GM21723 (cell line): ENCODE measurements at regions not wholly inside any gene's neighbourhood (a gene's known extent, or its start where the extent isn't known, plus 50 kb on each side); places are given as distances from the start of the nearest gene placed in this dataset.

Experiments used
- ATAC-seq: cut with Tn5 transposase; IDR thresholded peaks from one replicate; pipeline ENCODE4 v1.9.1; 2021; ENCODE audit warnings: mild to moderate bottlenecking, moderate library complexity; ENCODE audit not compliant: unreplicated experiment

DNA sequence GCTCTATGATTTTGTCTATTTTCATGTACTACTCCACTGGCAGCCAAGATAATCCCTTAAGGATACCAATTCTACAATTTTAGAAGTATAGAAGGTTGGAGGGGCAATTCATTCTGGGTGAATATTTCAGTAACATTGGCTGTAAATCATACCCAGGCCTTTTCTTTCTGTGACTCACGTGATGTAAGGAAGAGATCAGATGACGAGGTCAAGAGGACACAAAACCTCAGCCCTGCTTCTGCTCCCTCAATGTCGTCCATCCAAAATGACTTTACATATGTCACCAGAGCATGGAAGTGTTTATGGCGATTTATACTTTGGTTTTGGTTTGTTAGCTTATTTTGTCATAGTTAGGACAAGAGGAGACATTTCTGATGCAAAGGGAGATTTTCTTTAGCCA, 70.7 kb upstream of the SLC4A4 start:
- ATAC-seq: no peak

DNA sequence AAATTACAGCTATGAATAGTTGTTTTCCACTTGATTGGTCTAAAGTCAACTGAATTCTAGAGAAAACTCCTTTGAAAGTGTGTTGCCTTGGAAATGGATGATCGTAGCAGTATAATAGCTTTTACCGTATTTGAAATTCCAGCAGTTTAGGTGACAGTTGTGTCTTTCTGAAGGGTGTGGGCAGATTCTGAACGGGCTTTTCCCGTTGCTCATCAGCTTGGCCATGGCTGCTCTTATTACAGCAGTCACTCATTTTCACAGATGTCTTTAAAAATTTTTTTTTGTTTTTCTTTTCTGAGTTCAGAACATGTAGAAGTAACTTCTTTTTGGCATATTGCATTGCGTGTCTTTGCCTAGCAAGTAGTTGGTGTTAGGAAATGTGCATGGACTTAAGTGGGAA, 69.6 kb upstream of the SLC4A4 start:
- ATAC-seq: no peak

DNA sequence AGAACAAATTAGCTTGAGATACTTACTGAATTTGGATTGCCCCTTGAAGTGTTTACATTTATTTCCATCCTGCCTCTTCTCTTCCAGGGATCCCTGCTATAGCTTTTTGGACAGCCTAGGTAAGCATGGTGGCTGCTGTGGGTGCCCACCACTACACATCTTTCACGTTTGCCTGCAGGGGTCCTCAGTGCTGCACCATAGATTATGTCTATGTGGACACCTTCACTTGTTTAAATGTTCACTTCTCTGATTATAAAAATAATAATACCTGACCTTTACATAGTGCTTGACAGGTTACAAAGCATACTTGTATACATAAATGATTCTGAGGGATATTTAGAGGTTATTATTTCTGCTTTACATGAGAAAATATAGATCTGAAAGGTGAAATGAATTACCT, 67.9 kb upstream of the SLC4A4 start:
- no peak for ATAC-seq

DNA sequence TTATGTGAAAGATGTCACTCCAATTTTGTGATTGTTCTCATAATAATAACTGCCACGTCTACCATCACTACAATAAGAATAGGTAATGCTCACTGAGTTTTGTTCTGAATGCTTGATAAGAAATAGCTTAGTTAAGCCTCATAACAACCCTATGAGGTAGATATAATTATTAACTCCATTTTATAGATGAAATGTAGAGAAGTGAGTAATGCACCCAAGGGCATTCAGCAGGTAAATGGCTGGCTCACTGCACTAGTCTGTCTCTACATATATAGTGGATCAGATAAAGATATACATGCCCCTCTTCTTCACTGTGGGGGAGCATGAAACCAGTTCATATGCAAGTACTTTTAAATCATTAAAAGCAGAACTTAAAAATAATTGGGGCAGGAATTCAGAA, 65.8 kb upstream of the SLC4A4 start:
- no peak for ATAC-seq

DNA sequence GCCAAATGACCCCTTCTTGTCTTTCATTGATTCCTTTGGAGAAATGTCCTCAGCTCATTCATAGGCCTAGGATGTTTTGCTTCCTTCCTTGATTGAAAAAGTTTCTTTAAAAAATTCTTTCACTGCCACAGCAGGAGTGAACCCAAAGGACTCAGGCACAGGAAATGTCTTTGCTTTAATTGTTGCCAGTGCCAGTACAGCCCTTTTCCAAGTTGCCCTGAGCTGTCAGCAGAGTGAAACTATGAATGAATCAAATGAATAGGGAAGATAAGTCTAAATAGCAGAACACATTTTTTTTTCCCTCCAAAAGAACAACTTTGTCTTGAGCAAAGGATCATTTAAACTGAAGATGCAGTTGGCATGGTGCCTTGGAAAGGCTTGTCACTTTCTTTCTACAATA, 63.8 kb upstream of the SLC4A4 start:
- ATAC-seq: no peak

DNA sequence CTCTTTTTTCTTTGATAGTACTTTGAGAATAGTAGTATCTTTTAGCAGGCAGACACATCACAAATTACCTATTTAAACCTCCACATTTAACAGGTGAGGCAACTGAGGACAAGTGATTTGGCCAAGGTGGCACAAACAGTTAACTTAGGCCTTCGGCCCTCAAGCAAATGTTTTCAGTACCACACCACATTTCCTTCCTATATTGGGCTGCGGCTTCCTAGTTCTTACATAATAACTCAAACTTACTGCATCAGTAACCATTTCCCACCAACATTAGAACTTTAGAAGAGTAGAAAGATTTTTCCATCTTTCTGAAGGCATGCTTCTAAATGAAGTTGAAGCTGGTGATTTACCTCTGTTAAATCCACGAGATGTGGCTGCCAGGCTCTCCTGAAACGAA, 63.2 kb upstream of the SLC4A4 start:
- no peak for ATAC-seq

DNA sequence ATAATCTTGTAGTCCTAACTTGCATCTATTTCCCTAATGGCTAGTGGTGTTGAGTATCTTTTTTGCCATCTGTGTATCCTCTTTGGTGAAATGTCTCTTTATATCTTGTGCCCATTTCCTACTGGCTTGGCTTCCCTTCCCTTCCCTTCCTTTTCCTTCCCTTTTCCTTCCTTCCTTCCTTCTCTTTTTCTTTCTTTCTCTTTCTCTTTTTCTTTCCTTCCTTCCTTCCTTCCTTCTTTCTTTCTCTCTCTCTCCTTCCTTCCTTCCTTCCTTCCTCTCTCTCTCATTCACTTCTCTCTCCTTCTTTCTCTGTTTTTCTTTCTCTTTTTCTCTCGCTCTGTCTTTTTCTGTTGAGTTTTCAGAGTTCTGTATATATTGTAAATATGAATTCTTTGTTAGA, 61.5 kb upstream of the SLC4A4 start:
- no peak for ATAC-seq

DNA sequence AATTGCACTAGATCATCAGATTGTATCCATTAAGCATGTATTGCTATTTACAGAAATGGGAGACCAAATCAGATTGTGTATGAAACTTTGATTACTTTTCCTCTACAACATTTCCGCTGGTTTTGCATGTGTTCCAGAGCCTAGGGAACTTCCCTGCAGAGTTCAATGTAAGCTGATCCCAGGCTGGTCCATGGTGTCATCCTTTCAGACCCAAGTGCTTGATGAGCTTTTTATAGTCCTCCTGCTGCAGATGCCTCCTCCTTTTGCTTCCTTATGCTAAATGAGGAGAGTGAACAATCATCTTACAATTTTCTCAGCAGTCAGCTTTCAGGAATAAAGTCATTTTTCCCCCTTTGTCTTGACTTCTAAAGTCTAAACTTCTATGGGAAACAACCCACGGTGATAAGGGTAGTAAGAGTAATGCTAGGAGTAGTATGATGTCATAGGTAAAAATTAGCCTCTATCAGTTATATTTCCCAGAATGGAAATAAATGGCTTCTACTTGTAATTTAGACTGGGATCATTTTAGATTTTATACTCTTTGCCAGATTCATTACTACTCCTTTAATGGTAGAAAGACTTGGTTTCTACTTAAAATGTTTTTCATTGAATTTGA, 55.1 kb upstream of the SLC4A4 start:
- ATAC-seq: no peak

DNA sequence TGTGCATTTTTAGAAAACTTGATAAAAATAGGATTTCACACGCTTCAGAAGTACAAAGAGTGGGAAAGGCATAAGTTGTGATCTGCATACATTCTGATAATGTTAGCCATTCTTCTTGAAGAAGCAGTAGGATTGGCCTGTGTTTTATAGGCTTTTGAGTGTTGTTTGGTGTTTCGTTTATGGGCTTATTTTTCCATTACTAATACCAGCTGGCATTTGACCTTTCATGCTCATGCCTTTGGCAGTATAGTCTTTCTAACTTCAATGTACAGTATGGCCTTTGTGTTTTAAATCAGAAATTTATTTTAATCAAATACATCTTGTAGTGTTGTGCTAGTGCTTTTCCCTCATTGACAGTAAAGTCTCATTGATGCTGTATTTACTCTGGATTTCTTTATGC, 51.5 kb upstream of the SLC4A4 start:
- ATAC-seq: no peak

DNA sequence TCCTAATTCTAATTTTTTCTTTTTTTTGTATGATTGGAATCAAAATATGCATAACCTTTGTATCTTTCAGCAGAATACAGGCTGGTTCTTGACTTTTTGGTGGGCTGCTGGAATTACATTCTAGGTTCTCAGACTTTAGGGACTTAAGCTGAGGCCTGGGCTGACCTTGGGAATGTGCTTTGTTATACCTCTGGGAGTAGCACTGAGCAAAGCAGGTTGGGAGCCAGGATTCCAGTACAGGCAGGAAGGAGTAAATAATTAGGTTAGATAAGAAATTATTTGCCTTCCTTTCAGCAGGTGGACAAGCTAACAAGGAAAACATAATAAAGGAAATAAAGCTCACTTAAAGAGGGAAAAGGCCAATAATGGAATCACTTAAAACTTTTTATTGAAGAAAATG, 49.9 kb upstream of the SLC4A4 start:
- ATAC-seq: no peak
